GM12878 (cell line): ENCODE measurements at regions not wholly inside any gene's neighbourhood (a gene's known extent, or its start where the extent isn't known, plus 50 kb on each side); places are given as distances from the start of the nearest gene placed in this dataset.

Experiments
- BCL11A ChIP-seq: IDR thresholded peaks from 2 replicates; pipeline ENCODE4 v1.6.1; 2011; ENCODE audit warnings: low read depth, low read length
- BCL3 ChIP-seq: IDR thresholded peaks from 2 replicates; pipeline ENCODE4 v1.6.1; 2011; ENCODE audit warnings: borderline replicate concordance, low read depth, mild to moderate bottlenecking, moderate library complexity, low read length; ENCODE audit not compliant: insufficient read depth, poor library complexity, severe bottlenecking
- CEBPB ChIP-seq, 2 experiments: fragments of 150-350 bp in 1 of 2; IDR thresholded peaks; 2 replicates each; pipeline ENCODE4 v1.6.1; 2012 to 2014; ENCODE audit warnings: low read depth in 2 of 2, low read length in 2 of 2, borderline replicate concordance in 1 of 2, inconsistent platforms in 1 of 2
- CREB1 ChIP-seq: IDR thresholded peaks from 2 replicates; pipeline ENCODE4 v1.6.1; 2012; ENCODE audit warnings: low read depth, mild to moderate bottlenecking, inconsistent platforms
- CUX1 ChIP-seq: IDR thresholded peaks from 2 replicates; pipeline ENCODE4 v1.6.1; 2012; ENCODE audit warnings: improper control_type of control experiment, low read depth, low read length; ENCODE audit not compliant: insufficient replicate concordance
- FOS ChIP-seq: IDR thresholded peaks from 3 replicates; pipeline ENCODE4 v1.6.1; 2011; ENCODE audit warnings: borderline replicate concordance; ENCODE audit not compliant: insufficient read length; ENCODE audit errors: extremely low read depth
- NFIC ChIP-seq: IDR thresholded peaks from 2 replicates; pipeline ENCODE4 v1.6.1; 2012; ENCODE audit warnings: low read depth, mild to moderate bottlenecking, inconsistent platforms, low read length, moderate library complexity
- SUZ12 ChIP-seq: fragments of 200-600 bp; sonication (generic); IDR thresholded peaks from one replicate; pipeline ENCODE4 v1.6.1; 2018; ENCODE audit warnings: antibody characterized with exemption, mild to moderate bottlenecking; ENCODE audit not compliant: unreplicated experiment

GRCh38 chr4:186943411-186943810 lies 219.8 kb upstream of the FAT1 start (continued):
- TF ChIP-seq CUX1: no peak
- TF ChIP-seq CREB1: no peak
- no peak for TF ChIP-seq FOS
- no peak for TF ChIP-seq CEBPB (IDR thresholded peaks at IDR 0.05; ENCODE audit: borderline replicate concordance in 1 of 2, low read depth in 2 of 2, low read length in 2 of 2)
- no peak for TF ChIP-seq NFIC
- no peak for TF ChIP-seq SUZ12
- no peak for TF ChIP-seq BCL3
- no peak for TF ChIP-seq BCL11A
- TF ChIP-seq, all 136 proteins: peak for 0
